ENCODE measurements at regions not wholly inside any gene's neighbourhood (a gene's known extent, or its start where the extent isn't known, plus 50 kb on each side); places are given as distances from the start of the nearest gene placed in this dataset.

DNA sequence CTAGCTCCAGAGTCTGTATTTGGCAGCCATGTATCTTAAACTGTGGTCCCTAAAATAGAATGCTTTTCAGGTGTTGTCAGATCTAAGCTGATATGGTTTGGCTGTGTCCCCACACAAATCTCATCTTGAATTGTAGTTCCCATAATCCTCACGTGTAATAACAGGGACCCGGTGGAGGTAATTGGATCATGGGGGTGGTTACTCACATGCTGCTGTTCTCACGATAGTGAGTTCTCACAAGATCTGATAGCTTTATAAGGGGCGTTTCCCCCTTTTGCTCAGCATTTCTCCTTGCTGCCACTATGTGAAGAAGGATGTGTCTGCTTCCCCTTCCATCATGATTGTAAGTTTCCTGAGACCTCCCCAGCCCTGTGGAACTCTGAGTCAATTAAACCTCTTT lies 199.9 kb upstream of the ISX start:
- DNase-seq (ENCODE audit: low read depth in 3 of 3, low spot score in 2 of 3), result no peak

DNA sequence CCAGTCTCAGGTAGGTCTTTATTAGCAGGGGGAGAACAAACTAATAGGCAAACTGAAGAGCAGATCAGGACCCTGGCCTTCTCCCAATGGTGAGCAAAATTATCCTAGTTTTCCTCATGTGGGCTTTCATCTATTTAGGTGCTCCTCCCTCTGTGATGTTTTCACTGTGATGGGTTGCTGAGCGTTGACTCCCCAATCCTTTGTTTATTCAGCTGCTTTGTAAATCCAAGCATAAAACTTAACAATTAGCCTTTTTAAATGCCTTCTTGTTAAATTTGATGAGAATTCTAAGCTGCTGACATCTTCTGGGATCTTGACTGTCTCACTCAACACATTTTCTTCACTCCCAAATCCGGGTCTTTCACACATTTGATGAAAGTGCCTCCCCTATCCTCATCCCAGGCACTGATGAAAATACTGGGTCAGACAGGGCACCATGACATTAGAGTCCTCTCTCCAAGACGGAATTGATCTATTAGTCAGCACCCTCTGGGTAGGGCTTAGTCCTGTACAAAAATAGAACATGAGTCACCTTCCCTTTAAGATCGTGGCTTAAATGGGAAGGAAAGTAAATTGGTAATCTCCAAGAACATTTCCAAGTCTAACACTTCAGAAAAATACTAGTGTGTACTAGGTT lies 199.3 kb upstream of the ISX start:
- peak in 1 of 3 donors; percentile 10 for DNase-seq (ENCODE audit: low read depth in 3 of 3, low spot score in 2 of 3)

DNA sequence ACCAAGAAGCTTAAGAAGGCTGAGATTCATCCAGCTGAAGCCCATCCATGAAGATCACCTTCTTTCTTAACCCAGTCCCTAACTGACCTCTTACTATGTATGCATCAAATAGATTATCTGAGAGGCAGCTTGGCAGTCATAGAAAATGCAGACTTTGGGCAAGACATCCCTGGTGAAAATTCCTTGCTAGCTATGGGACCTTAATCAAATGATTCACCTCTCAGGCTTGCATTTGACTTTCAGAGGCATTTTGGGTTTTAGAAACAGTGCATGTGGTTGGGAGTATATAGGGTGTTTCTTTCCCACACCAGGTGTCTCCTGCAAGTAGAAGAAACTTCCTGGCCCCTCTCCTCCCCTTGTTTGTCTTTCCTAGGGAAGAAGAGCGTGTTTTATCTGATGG lies 188.5 kb upstream of the ISX start:
- DNase-seq (ENCODE audit: low read depth in 3 of 3, low spot score in 2 of 3), result no peak

DNA sequence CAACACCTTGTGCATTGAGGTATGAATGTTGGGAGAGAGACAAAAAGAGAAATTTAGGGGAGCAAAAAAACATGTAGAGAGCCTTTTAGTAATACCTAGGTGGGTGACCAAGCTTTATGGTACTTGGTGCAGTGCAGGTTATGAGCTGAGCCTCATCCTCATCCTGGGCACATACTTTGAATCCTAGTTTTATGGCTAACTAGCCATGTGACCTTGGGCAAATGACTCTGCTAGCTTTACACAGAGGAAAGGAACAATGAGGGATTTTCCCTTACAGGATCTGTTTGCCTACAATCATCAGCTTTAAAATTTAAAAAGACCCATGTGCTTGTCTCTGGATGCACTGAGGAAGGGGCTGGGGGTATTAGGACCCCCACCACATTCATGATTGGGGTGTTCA lies 187.8 kb upstream of the ISX start:
- DNase-seq (ENCODE audit: low read depth in 3 of 3, low spot score in 2 of 3), result no peak

DNA sequence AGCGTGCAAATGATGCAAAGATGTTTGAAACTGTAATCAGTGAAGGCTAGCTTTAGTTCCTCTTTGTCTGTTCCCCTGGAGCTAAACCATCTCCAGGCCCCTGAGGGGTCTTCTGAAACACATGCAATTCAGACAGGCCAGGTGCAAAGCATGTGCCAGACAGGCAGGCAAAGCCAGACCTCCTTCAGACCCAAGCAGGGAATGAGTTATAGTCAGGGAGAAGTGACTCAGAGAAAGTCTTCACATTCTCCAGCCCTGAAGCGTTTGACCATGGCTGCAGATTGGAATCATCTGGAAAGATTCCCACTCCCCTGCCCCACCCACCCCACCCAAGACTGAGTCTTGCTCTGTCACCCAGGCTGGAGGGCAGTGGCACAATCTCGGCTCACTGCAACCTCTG lies 187.0 kb upstream of the ISX start:
- DNase-seq (ENCODE audit: low read depth in 3 of 3, low spot score in 2 of 3), result no peak

DNA sequence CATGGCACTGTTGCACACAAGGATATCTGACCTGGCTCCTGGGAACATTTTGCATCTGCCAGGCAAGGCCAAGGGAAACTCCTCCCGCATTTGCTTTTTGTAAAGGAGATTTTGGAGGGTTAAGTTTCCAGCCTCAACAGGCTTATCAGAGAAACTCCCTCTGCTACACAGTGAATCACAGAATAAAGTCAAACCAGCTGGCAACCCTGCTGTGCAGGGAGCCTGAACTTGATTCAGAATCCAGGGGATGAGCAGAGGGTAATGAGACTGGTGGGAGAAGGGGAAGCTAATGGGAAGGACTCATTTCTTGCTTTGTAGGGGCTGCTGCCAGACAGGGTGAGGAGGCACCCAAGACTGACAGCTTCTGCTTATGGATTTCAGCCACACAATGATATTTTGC lies 185.3 kb upstream of the ISX start:
- DNase-seq (ENCODE audit: low read depth in 3 of 3, low spot score in 2 of 3), result no peak

DNA sequence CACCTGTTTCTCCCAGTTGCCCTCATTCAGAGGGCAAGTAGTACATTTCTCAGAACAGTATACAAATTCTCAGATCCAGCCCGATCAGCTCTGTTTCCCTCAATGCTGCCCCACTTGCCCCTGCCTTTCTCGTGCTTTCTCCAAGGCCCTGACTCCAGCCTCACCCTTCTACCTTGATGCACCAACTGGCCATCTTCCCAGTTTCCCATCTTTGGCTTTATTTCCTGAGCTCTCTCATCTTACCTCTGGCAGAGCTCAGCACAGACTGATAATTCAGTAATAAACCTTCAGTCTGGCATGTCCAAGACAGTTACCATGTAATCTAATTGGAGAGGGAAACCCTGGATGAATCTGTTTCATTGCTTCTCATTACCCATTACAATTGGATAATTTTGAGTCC lies 184.5 kb upstream of the ISX start:
- DNase-seq (ENCODE audit: low read depth in 3 of 3, low spot score in 2 of 3), result no peak

DNA sequence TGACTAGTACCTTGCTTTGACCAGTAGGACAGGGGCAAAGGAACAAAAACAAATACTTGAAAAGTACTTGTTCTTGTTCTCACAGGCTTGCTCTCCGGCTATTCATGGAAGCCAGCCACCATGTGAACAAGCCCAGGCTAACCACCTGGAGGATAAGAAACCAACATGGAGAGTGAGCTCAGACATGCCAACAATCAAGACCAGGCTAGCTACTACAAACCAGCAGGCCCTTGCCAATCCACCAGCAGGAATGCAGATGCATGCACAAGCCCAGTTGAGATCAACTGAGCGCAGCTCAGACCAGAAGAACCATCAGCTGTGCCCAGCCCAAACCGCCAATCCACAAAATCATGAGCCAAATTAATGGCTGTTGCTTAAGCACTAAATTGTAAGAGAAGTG lies 180.1 kb upstream of the ISX start:
- DNase-seq (ENCODE audit: low read depth in 3 of 3, low spot score in 2 of 3), result no peak

DNA sequence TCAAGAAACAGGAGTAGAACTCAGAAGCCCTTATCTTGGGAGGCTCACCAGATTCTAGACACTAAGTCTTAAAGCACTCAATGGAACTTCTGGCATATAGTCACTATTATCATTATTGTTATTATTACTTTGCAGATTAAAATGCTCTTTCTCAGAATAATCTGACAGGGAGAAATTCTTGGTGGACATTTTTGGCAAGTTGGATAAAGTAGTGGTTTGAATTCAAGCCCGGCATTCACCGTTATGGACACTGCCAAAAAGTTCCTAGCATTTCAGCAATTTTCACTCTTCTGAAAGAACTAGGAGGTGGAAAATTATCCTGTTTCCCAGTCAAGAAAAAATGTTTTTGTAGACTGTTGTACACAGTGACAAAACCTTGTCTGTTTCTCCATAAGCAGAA lies 179.6 kb upstream of the ISX start:
- no peak for DNase-seq (ENCODE audit: low read depth in 3 of 3, low spot score in 2 of 3)

DNA sequence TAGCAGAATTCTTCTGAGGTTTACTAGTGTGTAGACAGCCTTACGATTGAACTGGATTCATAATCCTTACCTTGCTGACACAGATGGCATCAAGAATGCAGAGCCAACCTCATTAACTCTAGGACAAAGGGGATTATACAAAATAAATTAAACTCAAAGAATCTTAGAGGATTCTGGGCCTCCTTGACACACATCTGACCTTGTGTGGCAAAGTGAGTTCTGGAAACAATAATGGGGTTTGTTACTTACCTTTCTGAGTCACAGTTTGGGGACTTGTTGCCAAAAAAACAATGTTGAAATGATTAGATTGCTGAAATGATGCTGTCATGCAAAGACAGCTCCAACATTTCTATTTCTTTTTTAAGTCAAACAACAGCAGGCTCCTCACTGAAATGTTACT lies 179.1 kb upstream of the ISX start:
- DNase-seq (ENCODE audit: low read depth in 3 of 3, low spot score in 2 of 3), result no peak

DNA sequence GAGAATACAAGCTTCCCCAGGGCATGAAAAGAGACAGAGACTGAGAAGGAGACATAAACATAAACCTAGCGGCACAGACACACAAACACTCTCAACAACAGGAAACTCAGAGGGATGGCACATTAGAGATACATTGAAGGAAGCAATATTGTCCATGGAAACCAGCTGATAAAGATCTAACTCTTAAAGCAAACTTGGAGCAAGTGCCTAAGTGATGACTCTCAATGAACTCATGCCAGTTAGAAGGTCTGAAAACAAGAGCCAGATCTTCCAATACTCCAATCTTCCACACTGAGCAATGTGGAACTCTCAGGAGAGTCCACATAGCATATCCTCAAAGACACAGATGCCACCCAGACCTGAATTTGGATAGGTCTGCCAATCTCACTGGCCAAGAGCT lies 168.8 kb upstream of the ISX start:
- DNase-seq (ENCODE audit: low read depth in 3 of 3, low spot score in 2 of 3), result no peak

DNA sequence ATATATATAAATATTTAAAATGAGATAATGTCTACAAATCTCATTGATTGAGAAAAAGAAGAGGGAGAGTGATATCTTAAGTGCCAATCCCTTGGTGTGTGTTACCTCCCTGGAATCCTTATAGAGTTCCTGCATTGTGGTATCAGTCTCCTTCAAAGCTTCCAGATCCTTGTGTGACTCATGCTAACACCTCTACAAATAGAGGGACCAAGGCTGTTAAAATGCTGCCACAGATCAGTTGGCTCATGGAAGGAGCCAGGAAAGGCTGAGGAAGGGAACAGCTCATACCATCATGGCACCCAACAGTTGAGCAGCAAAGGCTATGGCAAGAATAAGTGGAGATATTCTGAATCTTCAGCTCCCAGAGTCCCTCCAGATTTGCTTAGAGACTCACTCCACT lies 163.6 kb upstream of the ISX start:
- no peak for DNase-seq (ENCODE audit: low read depth in 3 of 3, low spot score in 2 of 3)

DNA sequence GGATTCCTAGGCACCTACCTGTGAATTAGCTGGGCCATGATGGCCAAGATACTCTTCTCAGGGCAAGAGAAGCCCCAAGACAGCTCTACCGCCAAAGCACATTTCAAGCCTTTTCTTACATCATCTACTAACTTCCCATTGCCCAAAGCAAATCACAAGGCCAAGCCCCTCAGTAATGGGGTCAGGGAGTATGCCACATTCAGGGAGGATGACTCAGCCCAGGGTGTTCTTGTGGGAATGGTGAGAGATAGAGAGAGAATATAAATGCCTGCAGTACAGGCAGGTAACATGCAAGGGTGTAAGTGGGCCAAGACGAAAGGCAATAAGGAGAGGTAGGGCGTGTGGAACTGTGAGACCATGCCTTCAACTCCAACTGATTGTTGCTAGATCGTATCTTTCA lies 162.5 kb upstream of the ISX start:
- no peak for DNase-seq (ENCODE audit: low read depth in 3 of 3, low spot score in 2 of 3)

DNA sequence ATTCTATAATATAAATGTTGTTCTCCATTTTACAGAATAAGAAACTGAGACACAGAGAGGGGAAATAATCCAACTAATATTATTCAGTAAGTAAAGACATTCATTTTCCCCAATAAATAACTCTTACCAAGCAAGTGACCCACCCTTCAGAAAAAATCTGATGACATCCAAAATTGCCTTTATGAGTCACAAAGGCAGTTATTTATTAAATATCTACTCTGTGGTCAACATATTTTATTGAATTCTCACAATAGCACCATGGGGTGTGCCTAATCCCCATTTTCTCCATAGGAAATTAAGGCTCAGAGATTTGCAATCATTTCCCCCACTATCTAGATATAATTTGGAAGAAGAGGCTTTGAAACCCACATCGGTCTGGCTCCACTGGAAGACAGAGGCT lies 161.5 kb upstream of the ISX start:
- no peak for DNase-seq (ENCODE audit: low read depth in 3 of 3, low spot score in 2 of 3)

DNA sequence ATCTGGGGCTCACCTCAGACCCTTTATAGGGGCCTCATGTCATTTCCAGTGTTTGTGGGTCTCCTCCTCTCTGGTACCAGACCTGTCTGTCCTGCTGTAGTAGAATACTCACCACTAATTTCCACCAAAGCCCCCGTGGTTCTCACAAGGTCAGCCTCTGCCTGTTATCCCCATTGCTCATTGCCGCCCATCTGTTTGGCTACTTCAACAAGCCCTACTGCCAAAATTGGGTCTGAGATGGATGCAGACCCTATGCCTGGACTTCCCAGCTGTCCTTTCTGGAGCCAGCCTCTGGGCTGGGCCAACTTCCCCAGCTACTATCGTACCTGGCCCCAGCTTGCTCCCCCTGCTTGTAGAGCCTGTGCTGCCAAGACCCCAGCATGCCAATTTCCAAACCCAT lies 152.1 kb upstream of the ISX start:
- no peak for DNase-seq (ENCODE audit: low read depth in 3 of 3, low spot score in 2 of 3)

DNA sequence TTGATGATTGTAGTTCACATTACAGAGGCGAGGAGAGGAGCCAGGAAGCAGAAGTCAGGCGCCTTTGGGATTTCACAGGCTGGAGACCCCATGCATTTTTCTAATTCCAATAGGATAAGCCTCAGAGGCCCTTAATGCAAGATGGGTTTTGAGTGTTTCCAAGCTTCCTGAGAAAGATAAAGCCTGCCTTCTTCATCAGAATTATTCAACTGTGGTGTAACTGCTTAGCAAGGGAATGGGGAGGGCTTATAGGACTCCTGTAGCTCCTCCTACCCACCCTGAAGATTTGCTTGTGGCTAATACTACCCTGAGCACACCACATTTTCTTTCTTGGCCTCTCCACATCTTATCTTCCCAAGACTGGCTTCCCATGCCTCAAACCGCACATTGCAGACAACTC lies 151.1 kb upstream of the ISX start:
- no peak for DNase-seq (ENCODE audit: low read depth in 3 of 3, low spot score in 2 of 3)

DNA sequence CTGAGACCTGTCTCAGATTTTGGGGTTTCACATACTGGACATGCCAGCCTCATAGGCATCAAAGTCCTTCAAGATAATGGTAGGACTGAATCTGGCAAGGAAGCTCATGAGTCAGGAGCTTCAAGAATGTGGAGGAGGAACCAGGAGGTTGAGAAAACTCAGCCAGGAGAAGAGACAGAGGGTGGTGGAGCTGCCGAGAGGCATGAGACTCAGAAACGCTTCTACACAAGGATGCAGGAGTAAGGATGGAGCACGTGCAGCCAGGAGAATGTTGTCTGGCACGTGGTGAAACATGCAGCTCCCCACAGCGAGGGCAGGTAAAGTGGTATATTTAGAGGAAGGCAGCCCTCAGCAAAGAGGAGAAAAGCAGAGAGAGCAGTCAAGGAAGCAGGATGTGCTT lies 148.7 kb upstream of the ISX start:
- DNase-seq (ENCODE audit: low read depth in 3 of 3, low spot score in 2 of 3), result no peak

DNA sequence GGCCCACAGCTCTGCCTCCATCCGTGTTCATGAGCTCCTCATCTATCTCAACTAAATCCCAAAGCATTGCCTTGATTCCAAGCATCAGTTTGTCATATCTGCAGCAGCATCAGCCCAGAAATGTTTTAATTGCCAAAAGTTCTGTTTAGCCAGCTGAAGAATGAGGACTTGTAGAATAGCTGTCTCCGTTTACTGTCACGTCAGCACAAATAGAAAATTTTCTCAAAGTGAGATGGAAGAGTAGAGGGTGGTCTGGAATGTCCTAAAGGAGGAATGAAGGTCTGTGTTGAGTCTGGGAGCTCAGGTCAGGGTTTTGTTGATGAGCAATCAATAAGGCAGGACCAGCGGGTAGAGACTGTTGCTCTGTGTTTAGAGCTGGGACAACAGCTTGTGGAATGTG lies 134.9 kb upstream of the ISX start:
- DNase-seq (ENCODE audit: low read depth in 3 of 3, low spot score in 2 of 3), result no peak

DNA sequence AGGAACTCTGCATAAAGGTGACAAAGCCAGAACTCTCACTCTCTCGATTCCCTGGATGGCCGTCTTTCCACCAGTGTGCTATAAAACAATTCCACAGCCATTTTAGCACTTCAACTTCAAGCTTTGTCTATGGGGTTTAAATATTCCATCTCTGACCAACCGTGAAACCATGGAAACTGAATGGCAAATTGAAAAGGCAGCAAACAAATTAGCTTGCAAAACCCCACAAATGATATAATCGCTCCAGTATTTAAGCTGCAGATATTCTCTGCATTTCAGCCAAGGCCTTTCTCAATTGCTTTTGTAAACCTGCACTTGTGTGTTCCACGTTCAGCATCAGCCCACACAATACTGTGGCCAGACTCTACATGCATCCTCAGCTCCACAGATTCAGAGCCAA lies 131.7 kb upstream of the ISX start:
- DNase-seq (ENCODE audit: low read depth in 3 of 3, low spot score in 2 of 3), result no peak

DNA sequence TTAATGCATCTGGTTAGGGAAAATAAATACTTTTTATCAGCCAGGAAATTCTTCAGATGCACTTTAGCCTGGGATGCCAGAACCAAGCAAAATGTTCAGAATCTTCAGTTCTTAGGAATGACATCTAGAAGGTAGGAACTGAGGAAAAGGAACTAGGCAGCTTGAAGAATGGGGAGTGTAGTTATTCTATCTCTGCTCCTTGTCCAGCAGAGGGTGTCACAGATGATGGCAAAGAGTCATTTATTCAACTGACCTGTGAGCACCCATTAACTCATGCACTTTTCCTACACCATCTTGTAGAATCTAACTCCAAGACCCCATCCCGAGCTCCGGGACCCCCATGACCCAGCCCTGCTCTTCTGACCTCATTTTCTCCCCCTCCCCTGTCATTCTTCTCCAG lies 122.1 kb upstream of the ISX start:
- DNase-seq (ENCODE audit: low read depth in 3 of 3, low spot score in 2 of 3), result no peak

DNA sequence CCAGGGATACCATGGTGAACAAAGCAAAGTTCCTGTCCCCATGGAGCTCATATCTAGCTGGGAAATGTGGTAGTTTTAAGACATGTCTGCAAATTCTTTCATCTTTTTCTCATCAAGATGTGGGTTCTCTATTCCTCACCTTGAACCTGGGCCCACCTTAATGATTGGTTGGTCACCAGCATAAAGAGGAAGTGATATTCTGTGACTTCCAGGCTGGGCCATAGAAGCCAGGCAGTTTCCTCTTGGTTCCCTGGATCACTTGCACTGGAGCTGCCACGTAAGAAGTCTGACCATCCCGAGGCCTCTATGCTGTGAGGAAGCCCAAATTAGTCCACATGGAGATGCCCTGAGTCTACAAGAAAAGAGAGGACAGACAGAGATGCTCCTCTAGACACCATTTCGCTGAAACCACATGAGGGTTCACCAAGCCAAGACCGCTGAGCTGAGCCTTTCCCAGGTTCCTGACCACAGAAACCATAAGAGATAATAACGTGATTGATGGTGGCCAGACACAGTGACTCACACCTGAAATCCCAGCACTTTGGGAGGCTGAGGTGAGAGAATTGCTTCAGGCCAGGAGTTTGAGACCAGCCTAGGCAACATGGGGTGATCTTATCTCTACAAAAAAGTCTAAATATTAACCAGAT lies 119.5 kb upstream of the ISX start:
- DNase-seq (ENCODE audit: low read depth in 3 of 3, low spot score in 2 of 3), result no peak

DNA sequence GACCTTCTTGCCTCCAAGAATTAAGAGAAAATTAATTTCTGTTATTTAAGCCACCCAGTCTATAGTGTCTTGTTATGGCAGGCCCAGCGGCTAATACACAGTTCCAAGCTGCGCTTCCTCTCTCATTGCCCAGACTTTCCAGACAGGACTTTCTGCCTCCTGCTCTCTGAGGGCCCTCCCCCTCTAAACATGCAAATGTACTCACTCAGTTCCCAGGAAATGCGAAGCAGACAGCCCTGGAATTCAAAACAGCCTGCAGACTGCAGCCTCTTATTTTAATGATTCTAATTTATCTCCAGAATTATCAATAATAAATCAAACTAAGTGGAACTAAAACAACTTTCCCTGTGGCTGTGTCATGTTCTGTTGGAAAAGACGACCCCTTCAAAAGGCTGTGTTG lies 115.5 kb upstream of the ISX start:
- DNase-seq (ENCODE audit: low read depth in 3 of 3, low spot score in 2 of 3), result peak; percentile 38 to 59 (median 49)

DNA sequence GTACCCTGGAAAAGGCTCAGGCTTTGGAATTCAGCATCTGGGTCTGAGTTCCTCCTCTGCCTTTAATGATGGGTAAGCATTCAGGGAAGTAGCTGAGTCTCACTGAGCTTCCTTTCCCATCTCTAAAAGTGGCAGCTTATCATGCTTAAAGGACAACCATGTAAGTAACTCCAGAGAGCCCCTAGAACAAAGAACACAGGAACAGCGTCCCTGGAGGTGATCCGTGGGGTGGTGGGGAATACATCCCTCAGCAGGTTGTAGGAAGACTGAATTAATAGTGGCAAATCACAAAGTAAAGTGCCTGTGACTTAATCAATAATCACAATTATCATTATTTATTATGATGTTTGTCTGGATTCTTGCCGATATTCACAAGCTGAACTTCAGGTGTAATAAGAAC lies 114.7 kb upstream of the ISX start:
- no peak for DNase-seq (ENCODE audit: low read depth in 3 of 3, low spot score in 2 of 3)

Measured in right renal cortex interstitium (tissue), 3 donors.